SK-N-SH treated with all-trans-retinoic acid at 6 μM for 48 hours (cell line): ENCODE measurements at regions not wholly inside any gene's neighbourhood (a gene's known extent, or its start where the extent isn't known, plus 50 kb on each side); places are given as distances from the start of the nearest gene placed in this dataset.

Source experiments
- ATAC-seq: fragments of 200-7000 bp; cut with Tn5 transposase; 3 replicates; pipeline ENCODE4 v1.9.1; 2020; ENCODE audit warnings: mild to moderate bottlenecking, moderate library complexity
- ARNTL ChIP-seq: fragments of 450-650 bp; formaldehyde crosslinking; IDR thresholded peaks from 2 replicates; pipeline ENCODE4 v1.5.0; 2020; ENCODE audit warnings: low read depth, mild to moderate bottlenecking, moderate library complexity, borderline replicate concordance
- BACH2 ChIP-seq: fragments of 250-450 bp; sonication (Bioruptor Pico); IDR thresholded peaks from 2 replicates; pipeline ENCODE4 v1.9.0; 2021; ENCODE audit warnings: mild to moderate bottlenecking, borderline replicate concordance
- CREB5 ChIP-seq: fragments of 250-450 bp; sonication (Bioruptor Pico); IDR thresholded peaks from 2 replicates; pipeline ENCODE4 v1.5.1; 2020; ENCODE audit warnings: low read depth, mild to moderate bottlenecking, moderate library complexity
- CSDC2 ChIP-seq: fragments of 250-450 bp; sonication (Bioruptor Pico); IDR thresholded peaks from 2 replicates; pipeline ENCODE4 v1.5.0; 2020; ENCODE audit warnings: mild to moderate bottlenecking, moderate library complexity
- CSRNP3 ChIP-seq: fragments of 250-450 bp; sonication (Bioruptor Pico); IDR thresholded peaks from 2 replicates; pipeline ENCODE4 v1.5.1; 2021; ENCODE audit warnings: mild to moderate bottlenecking, moderate library complexity
- ESRRG ChIP-seq: fragments of 250-450 bp; sonication (Bioruptor Pico); IDR thresholded peaks from 2 replicates; pipeline ENCODE4 v1.6.1; 2021; ENCODE audit warnings: mild to moderate bottlenecking
- ISL1 ChIP-seq: fragments of 250-450 bp; sonication (Bioruptor Pico); IDR thresholded peaks from 2 replicates; pipeline ENCODE4 v2.1.2; 2022; ENCODE audit warnings: mild to moderate bottlenecking, moderate library complexity
- OSR1 ChIP-seq: fragments of 250-450 bp; sonication (Bioruptor Pico); IDR thresholded peaks from 2 replicates; pipeline ENCODE4 v1.8.0; 2022; ENCODE audit warnings: moderate library complexity, mild to moderate bottlenecking, inconsistent platforms
- PATZ1 ChIP-seq: fragments of 250-450 bp; sonication (Bioruptor Pico); IDR thresholded peaks from 2 replicates; pipeline ENCODE4 v1.8.0; 2020; ENCODE audit warnings: mild to moderate bottlenecking, moderate library complexity, borderline replicate concordance
- SNAI2 ChIP-seq: fragments of 250-450 bp; sonication (Bioruptor Pico); IDR thresholded peaks from 2 replicates; pipeline ENCODE4 v1.5.0; 2020; ENCODE audit warnings: mild to moderate bottlenecking, moderate library complexity
- TCF4 ChIP-seq: fragments of 250-450 bp; sonication (Bioruptor Pico); IDR thresholded peaks from 2 replicates; pipeline ENCODE4 v1.8.0; 2021; ENCODE audit warnings: mild to moderate bottlenecking, moderate library complexity, borderline replicate concordance
- TOX ChIP-seq: fragments of 250-450 bp; sonication (Bioruptor Pico); IDR thresholded peaks from 2 replicates; pipeline ENCODE4 v1.8.0; 2021; ENCODE audit warnings: mild to moderate bottlenecking, moderate library complexity, borderline replicate concordance
- ZC3H10 ChIP-seq: fragments of 250-450 bp; sonication (Bioruptor Pico); IDR thresholded peaks from 2 replicates; pipeline ENCODE4 v1.5.1; 2021; ENCODE audit warnings: mild to moderate bottlenecking, moderate library complexity
- ZFP3 ChIP-seq: fragments of 250-450 bp; sonication (Bioruptor Pico); IDR thresholded peaks from 2 replicates; pipeline ENCODE4 v1.5.0; 2020; ENCODE audit warnings: mild to moderate bottlenecking, moderate library complexity
- ZFP30 ChIP-seq: fragments of 450-650 bp; formaldehyde crosslinking; IDR thresholded peaks from 2 replicates; pipeline ENCODE4 v1.5.0; 2022; ENCODE audit warnings: mild to moderate bottlenecking, moderate library complexity
- ZNF565 ChIP-seq: fragments of 450-650 bp; formaldehyde crosslinking; conservative IDR thresholded peaks from 2 replicates; pipeline ENCODE4 v1.5.0; 2020; ENCODE audit warnings: low read depth, mild to moderate bottlenecking, moderate library complexity
- ZNF70 ChIP-seq: fragments of 450-650 bp; formaldehyde crosslinking; IDR thresholded peaks from 2 replicates; pipeline ENCODE4 v1.5.0; 2020; ENCODE audit warnings: mild to moderate bottlenecking, moderate library complexity
- ZNF8 ChIP-seq: fragments of 450-650 bp; formaldehyde crosslinking; IDR thresholded peaks from 2 replicates; pipeline ENCODE4 v1.5.0; 2020; ENCODE audit warnings: mild to moderate bottlenecking, moderate library complexity
- TF ChIP-seq, protein P1 (sequence below): fragments of 250-450 bp; sonication (Bioruptor Pico); IDR thresholded peaks from 2 replicates; pipeline ENCODE4 v1.5.0; 2020; ENCODE audit warnings: mild to moderate bottlenecking, moderate library complexity
- TF ChIP-seq, protein P2 (sequence below): fragments of 250-450 bp; sonication (Bioruptor Pico); IDR thresholded peaks from 2 replicates; pipeline ENCODE4 v1.8.0; 2021; ENCODE audit warnings: low read depth, mild to moderate bottlenecking, moderate library complexity, borderline replicate concordance

DNA sequence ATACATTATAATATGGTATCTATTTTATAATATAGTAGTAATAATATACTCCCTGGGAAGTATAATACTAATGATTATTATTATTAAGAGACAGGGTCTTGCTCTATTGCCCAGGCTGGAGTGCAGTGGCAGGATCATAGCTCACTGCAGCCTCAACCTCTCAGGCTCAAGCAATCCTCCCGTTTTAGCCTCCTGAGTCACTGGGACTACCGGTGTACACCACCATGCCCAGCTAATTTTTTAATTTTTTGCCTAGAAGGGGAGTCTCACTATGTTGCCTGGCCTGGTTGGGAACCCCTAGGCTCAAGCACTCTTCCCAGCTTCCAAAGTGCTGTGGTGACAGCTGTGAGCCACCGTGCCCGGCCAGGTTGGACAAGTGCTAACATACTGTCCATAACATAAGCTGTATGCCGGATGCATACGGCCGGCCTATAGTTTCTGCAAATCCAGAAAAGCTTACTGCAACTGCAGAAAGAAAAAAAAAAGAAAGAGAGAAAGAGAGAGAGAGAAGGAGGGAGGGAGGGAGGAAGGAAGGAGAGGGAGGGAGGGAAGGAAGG is 94.2 kb upstream of the PPP2R3B start:
- no peak for ATAC-seq
- TF ChIP-seq TOX (CRISPR knock-in tag), result no peak
- no peak for TF ChIP-seq SNAI2 (CRISPR knock-in tag)
- TF ChIP-seq OSR1 (CRISPR knock-in tag), result no peak
- TF ChIP-seq ZFP3 (CRISPR knock-in tag), result no peak
- TF ChIP-seq, protein P1, sequence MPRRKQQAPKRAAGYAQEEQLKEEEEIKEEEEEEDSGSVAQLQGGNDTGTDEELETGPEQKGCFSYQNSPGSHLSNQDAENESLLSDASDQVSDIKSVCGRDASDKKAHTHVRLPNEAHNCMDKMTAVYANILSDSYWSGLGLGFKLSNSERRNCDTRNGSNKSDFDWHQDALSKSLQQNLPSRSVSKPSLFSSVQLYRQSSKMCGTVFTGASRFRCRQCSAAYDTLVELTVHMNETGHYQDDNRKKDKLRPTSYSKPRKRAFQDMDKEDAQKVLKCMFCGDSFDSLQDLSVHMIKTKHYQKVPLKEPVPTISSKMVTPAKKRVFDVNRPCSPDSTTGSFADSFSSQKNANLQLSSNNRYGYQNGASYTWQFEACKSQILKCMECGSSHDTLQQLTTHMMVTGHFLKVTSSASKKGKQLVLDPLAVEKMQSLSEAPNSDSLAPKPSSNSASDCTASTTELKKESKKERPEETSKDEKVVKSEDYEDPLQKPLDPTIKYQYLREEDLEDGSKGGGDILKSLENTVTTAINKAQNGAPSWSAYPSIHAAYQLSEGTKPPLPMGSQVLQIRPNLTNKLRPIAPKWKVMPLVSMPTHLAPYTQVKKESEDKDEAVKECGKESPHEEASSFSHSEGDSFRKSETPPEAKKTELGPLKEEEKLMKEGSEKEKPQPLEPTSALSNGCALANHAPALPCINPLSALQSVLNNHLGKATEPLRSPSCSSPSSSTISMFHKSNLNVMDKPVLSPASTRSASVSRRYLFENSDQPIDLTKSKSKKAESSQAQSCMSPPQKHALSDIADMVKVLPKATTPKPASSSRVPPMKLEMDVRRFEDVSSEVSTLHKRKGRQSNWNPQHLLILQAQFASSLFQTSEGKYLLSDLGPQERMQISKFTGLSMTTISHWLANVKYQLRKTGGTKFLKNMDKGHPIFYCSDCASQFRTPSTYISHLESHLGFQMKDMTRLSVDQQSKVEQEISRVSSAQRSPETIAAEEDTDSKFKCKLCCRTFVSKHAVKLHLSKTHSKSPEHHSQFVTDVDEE (CRISPR knock-in tag), result no peak
- TF ChIP-seq, protein P2, sequence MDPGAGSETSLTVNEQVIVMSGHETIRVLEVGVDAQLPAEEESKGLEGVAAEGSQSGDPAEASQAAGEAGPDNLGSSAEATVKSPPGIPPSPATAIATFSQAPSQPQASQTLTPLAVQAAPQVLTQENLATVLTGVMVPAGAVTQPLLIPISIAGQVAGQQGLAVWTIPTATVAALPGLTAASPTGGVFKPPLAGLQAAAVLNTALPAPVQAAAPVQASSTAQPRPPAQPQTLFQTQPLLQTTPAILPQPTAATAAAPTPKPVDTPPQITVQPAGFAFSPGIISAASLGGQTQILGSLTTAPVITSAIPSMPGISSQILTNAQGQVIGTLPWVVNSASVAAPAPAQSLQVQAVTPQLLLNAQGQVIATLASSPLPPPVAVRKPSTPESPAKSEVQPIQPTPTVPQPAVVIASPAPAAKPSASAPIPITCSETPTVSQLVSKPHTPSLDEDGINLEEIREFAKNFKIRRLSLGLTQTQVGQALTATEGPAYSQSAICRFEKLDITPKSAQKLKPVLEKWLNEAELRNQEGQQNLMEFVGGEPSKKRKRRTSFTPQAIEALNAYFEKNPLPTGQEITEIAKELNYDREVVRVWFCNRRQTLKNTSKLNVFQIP (CRISPR knock-in tag), result no peak
- TF ChIP-seq CREB5 (CRISPR knock-in tag), result no peak

DNA sequence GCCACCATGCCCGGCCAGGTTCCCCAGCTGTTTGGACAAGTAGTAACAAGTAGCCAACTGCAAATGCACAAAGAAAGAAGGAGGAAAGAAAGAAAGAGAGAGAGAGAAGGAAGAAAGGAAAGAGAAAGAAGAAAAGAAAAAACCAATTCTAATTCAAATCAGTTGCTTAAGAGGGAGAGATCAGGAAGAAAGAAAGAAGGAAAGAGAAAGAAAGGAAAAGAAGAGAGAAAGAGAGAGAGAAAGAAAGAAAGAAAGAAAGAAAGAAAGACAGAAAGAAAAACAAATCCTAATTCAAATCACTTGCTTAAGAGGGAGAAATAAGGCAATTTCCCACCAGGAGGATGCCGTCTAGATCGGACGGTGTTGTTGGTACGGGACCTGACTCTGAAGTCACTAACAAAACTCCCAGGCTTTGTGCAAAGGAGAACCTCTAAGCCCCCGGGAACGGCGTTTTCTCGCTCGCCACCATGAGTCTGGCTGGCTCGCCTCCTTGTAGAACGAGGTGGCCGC is 95.5 kb upstream of the PPP2R3B start:
- TF ChIP-seq BACH2 (CRISPR knock-in tag), result no peak
- TF ChIP-seq TCF4 (CRISPR knock-in tag), result no peak
- TF ChIP-seq PATZ1 (CRISPR knock-in tag), result no peak
- TF ChIP-seq ISL1 (CRISPR knock-in tag), result no peak
- TF ChIP-seq OSR1 (CRISPR knock-in tag), result no peak
- TF ChIP-seq ZFP3 (CRISPR knock-in tag), result no peak
- no peak for TF ChIP-seq ZNF8 (CRISPR knock-in tag)
- no peak for TF ChIP-seq SNAI2 (CRISPR knock-in tag)
- no peak for TF ChIP-seq ZC3H10 (CRISPR knock-in tag)
- no peak for TF ChIP-seq ZNF565
- TF ChIP-seq, protein P2 (CRISPR knock-in tag), result no peak
- TF ChIP-seq TOX (CRISPR knock-in tag), result no peak
- no peak for ATAC-seq

DNA sequence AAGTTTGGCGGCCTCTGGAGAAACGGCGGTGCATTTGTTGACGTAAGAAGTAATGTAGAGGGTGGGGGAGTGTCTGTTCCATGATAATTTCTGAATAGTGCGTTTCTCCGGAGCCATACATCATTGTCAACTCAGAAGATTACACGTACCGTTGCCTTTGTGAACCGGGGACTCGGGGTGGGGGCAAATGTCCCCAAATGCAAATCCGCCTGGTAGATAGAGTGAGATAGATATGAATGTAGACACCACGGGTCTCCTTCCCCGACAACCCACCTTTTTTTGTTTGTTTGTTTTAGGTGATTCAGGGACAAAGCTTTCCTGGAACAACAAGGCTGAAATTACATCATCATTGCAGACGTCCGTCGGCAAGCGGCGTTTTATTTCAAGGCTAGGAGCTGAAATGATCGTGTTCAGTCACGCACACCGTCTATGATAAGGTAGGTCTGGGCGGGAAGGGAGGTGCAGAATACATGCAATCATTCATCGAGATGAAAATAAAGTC is 96.0 kb upstream of the PPP2R3B start:
- ATAC-seq, result no peak
- no peak for TF ChIP-seq CSDC2
- TF ChIP-seq CSRNP3 (CRISPR knock-in tag), result no peak
- TF ChIP-seq ESRRG (CRISPR knock-in tag), result no peak
- TF ChIP-seq ARNTL (CRISPR knock-in tag), result no peak
- TF ChIP-seq ZNF70, result no peak
- TF ChIP-seq, protein P2 (CRISPR knock-in tag), result no peak
- TF ChIP-seq TOX (CRISPR knock-in tag), result no peak
- no peak for TF ChIP-seq ZFP3 (CRISPR knock-in tag)
- TF ChIP-seq BACH2 (CRISPR knock-in tag), result no peak
- no peak for TF ChIP-seq ISL1 (CRISPR knock-in tag)
- TF ChIP-seq ZNF8 (CRISPR knock-in tag), result no peak
- no peak for TF ChIP-seq ZFP30 (CRISPR knock-in tag)
- no peak for TF ChIP-seq OSR1 (CRISPR knock-in tag)
- TF ChIP-seq ZC3H10 (CRISPR knock-in tag), result no peak
